SK-N-SH treated with all-trans-retinoic acid at 6 μM for 48 hours (cell line): ENCODE measurements at regions not wholly inside any gene's neighbourhood (a gene's known extent, or its start where the extent isn't known, plus 50 kb on each side); places are given as distances from the start of the nearest gene placed in this dataset.

Experiments used
- ATAC-seq: fragments of 200-7000 bp; cut with Tn5 transposase; 3 replicates; pipeline ENCODE4 v1.9.1; 2020; ENCODE audit warnings: mild to moderate bottlenecking, moderate library complexity
- ARNTL ChIP-seq: fragments of 450-650 bp; formaldehyde crosslinking; IDR thresholded peaks from 2 replicates; pipeline ENCODE4 v1.5.0; 2020; ENCODE audit warnings: low read depth, mild to moderate bottlenecking, moderate library complexity, borderline replicate concordance
- BACH2 ChIP-seq: fragments of 250-450 bp; sonication (Bioruptor Pico); IDR thresholded peaks from 2 replicates; pipeline ENCODE4 v1.9.0; 2021; ENCODE audit warnings: mild to moderate bottlenecking, borderline replicate concordance
- CSDC2 ChIP-seq: fragments of 250-450 bp; sonication (Bioruptor Pico); IDR thresholded peaks from 2 replicates; pipeline ENCODE4 v1.5.0; 2020; ENCODE audit warnings: mild to moderate bottlenecking, moderate library complexity
- ESRRG ChIP-seq: fragments of 250-450 bp; sonication (Bioruptor Pico); IDR thresholded peaks from 2 replicates; pipeline ENCODE4 v1.6.1; 2021; ENCODE audit warnings: mild to moderate bottlenecking
- TCF4 ChIP-seq: fragments of 250-450 bp; sonication (Bioruptor Pico); IDR thresholded peaks from 2 replicates; pipeline ENCODE4 v1.8.0; 2021; ENCODE audit warnings: mild to moderate bottlenecking, moderate library complexity, borderline replicate concordance
- ZC3H10 ChIP-seq: fragments of 250-450 bp; sonication (Bioruptor Pico); IDR thresholded peaks from 2 replicates; pipeline ENCODE4 v1.5.1; 2021; ENCODE audit warnings: mild to moderate bottlenecking, moderate library complexity
- ZFP3 ChIP-seq: fragments of 250-450 bp; sonication (Bioruptor Pico); IDR thresholded peaks from 2 replicates; pipeline ENCODE4 v1.5.0; 2020; ENCODE audit warnings: mild to moderate bottlenecking, moderate library complexity
- ZNF565 ChIP-seq: fragments of 450-650 bp; formaldehyde crosslinking; conservative IDR thresholded peaks from 2 replicates; pipeline ENCODE4 v1.5.0; 2020; ENCODE audit warnings: low read depth, mild to moderate bottlenecking, moderate library complexity
- ZNF8 ChIP-seq: fragments of 450-650 bp; formaldehyde crosslinking; IDR thresholded peaks from 2 replicates; pipeline ENCODE4 v1.5.0; 2020; ENCODE audit warnings: mild to moderate bottlenecking, moderate library complexity
- TF ChIP-seq, protein P1 (sequence below): fragments of 250-450 bp; sonication (Bioruptor Pico); IDR thresholded peaks from 2 replicates; pipeline ENCODE4 v1.8.0; 2020; ENCODE audit warnings: mild to moderate bottlenecking, moderate library complexity, borderline replicate concordance
- TF ChIP-seq, protein P2 (sequence below): fragments of 250-450 bp; sonication (Bioruptor Pico); IDR thresholded peaks from 2 replicates; pipeline ENCODE4 v1.8.0; 2021; ENCODE audit warnings: low read depth, mild to moderate bottlenecking, moderate library complexity, borderline replicate concordance
- TF ChIP-seq, protein P3 (sequence below): fragments of 250-450 bp; sonication (Bioruptor Pico); IDR thresholded peaks from 2 replicates; pipeline ENCODE4 v1.5.0; 2020; ENCODE audit warnings: mild to moderate bottlenecking, moderate library complexity
- TF ChIP-seq, protein P4 (sequence below): fragments of 250-450 bp; sonication (Bioruptor Pico); IDR thresholded peaks from 2 replicates; pipeline ENCODE4 v1.5.1; 2021; ENCODE audit warnings: mild to moderate bottlenecking, moderate library complexity

- no peak for ATAC-seq
- TF ChIP-seq, protein P1, sequence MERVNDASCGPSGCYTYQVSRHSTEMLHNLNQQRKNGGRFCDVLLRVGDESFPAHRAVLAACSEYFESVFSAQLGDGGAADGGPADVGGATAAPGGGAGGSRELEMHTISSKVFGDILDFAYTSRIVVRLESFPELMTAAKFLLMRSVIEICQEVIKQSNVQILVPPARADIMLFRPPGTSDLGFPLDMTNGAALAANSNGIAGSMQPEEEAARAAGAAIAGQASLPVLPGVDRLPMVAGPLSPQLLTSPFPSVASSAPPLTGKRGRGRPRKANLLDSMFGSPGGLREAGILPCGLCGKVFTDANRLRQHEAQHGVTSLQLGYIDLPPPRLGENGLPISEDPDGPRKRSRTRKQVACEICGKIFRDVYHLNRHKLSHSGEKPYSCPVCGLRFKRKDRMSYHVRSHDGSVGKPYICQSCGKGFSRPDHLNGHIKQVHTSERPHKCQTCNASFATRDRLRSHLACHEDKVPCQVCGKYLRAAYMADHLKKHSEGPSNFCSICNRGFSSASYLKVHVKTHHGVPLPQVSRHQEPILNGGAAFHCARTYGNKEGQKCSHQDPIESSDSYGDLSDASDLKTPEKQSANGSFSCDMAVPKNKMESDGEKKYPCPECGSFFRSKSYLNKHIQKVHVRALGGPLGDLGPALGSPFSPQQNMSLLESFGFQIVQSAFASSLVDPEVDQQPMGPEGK (CRISPR knock-in tag) = no peak
- no peak for TF ChIP-seq CSDC2 (CRISPR knock-in tag)
- no peak for TF ChIP-seq ZC3H10 (CRISPR knock-in tag)
- no peak for TF ChIP-seq ARNTL (CRISPR knock-in tag)
- no peak for TF ChIP-seq BACH2 (CRISPR knock-in tag)
- TF ChIP-seq ZNF8 (CRISPR knock-in tag) = no peak
- TF ChIP-seq ZFP3 = no peak
Observed at GRCh38 chr12:126481688-126482087, 1416.5 kb downstream of the AACS start.

DNA sequence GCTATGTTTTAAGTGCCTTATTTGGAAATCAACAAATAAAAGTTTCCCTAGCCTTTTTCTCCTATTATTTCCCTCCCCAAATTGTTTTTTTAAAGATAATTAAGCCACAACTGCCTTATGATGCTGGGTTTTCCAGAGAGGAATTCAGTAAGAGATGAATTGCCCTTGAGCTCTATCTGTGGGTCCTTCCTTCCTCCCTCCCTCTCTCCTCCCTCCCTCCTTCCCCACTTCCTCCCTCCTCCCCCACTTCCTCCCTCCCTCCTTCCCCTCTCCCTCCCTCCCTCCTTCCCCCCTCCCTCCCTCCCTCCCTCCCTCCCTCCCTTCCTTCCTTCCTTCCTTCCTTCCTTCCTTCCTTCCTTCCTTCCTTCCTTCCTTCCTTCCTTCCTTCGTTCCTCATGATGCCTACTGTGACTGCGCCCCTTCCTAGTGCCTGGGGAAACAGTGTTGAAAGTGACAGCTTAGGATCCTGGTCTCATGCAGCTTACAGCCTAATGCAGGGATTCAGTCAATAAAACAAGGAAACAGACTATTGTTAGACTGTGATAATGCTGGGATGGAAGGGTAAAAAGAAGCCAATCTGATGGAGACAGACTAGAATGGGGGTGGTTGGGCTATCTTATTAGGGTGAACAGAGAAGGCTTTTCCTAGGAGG is 1417.1 kb downstream of the AACS start:
- ATAC-seq = peak; percentile 44
- TF ChIP-seq ESRRG (CRISPR knock-in tag) = no peak
- TF ChIP-seq, all 23 proteins: peak for 0

- ATAC-seq = peak; percentile 91
- TF ChIP-seq, protein P2, sequence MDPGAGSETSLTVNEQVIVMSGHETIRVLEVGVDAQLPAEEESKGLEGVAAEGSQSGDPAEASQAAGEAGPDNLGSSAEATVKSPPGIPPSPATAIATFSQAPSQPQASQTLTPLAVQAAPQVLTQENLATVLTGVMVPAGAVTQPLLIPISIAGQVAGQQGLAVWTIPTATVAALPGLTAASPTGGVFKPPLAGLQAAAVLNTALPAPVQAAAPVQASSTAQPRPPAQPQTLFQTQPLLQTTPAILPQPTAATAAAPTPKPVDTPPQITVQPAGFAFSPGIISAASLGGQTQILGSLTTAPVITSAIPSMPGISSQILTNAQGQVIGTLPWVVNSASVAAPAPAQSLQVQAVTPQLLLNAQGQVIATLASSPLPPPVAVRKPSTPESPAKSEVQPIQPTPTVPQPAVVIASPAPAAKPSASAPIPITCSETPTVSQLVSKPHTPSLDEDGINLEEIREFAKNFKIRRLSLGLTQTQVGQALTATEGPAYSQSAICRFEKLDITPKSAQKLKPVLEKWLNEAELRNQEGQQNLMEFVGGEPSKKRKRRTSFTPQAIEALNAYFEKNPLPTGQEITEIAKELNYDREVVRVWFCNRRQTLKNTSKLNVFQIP (CRISPR knock-in tag) = no peak
- no peak for TF ChIP-seq ZNF8 (CRISPR knock-in tag)
- TF ChIP-seq, protein P3, sequence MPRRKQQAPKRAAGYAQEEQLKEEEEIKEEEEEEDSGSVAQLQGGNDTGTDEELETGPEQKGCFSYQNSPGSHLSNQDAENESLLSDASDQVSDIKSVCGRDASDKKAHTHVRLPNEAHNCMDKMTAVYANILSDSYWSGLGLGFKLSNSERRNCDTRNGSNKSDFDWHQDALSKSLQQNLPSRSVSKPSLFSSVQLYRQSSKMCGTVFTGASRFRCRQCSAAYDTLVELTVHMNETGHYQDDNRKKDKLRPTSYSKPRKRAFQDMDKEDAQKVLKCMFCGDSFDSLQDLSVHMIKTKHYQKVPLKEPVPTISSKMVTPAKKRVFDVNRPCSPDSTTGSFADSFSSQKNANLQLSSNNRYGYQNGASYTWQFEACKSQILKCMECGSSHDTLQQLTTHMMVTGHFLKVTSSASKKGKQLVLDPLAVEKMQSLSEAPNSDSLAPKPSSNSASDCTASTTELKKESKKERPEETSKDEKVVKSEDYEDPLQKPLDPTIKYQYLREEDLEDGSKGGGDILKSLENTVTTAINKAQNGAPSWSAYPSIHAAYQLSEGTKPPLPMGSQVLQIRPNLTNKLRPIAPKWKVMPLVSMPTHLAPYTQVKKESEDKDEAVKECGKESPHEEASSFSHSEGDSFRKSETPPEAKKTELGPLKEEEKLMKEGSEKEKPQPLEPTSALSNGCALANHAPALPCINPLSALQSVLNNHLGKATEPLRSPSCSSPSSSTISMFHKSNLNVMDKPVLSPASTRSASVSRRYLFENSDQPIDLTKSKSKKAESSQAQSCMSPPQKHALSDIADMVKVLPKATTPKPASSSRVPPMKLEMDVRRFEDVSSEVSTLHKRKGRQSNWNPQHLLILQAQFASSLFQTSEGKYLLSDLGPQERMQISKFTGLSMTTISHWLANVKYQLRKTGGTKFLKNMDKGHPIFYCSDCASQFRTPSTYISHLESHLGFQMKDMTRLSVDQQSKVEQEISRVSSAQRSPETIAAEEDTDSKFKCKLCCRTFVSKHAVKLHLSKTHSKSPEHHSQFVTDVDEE = 0 out of 2 replicates have a peak, but pooled peaks have one; percentile 13
- TF ChIP-seq ZFP3 = no peak
- no peak for TF ChIP-seq ZNF565 (CRISPR knock-in tag)
- TF ChIP-seq TCF4 = peak; percentile 81; the same call in 1 of the 2 replicates
- TF ChIP-seq, protein P4, sequence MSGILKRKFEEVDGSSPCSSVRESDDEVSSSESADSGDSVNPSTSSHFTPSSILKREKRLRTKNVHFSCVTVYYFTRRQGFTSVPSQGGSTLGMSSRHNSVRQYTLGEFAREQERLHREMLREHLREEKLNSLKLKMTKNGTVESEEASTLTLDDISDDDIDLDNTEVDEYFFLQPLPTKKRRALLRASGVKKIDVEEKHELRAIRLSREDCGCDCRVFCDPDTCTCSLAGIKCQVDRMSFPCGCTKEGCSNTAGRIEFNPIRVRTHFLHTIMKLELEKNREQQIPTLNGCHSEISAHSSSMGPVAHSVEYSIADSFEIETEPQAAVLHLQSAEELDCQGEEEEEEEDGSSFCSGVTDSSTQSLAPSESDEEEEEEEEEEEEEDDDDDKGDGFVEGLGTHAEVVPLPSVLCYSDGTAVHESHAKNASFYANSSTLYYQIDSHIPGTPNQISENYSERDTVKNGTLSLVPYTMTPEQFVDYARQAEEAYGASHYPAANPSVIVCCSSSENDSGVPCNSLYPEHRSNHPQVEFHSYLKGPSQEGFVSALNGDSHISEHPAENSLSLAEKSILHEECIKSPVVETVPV = no peak
- TF ChIP-seq ESRRG (CRISPR knock-in tag) = no peak
Observed at GRCh38 chr12:126483145-126484068, 1418.2 kb downstream of the AACS start.

DNA sequence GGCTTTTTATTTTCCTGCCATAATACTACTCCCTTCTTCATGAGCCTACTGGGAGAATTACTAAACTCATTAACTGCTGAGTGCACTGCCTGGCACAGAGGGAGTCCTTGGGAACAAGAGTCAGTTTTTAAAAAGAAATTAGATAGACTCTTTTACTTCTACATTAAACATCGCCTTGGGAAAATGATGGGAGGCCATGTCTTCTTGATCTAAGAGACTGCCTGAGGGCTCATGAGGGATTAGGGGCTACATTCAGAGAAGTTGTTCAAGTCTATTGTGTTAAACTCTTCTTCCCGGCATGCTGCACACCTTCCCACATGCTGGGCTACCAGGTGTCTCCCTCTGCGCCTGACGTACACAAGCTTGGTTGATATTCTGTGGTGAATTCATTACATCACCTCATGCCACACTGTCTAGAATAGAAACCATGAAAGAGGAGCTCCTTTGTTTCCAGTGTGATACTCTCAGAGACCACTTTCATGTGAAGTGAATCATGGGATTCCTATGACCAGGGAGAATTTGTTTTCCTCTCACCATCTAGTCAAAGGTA is 1422.3 kb downstream of the AACS start:
- no peak for ATAC-seq

More for the DNA sequence above, 1422.3 kb downstream of the AACS start:
- TF ChIP-seq, protein P4 = no peak
